SK-N-SH (cell line): ENCODE measurements at regions not wholly inside any gene's neighbourhood (a gene's known extent, or its start where the extent isn't known, plus 50 kb on each side); places are given as distances from the start of the nearest gene placed in this dataset.

Source experiments
- CTCF ChIA-PET: fragments of 300-600, 350-600 bp; formaldehyde crosslinking; extraction: SDS; loops from one replicate; lab custom pipeline; 2021; lab: Yijun Ruan, JAX
- POLR2A ChIA-PET: fragments of 350-600 bp; sonication (Branson Sonifier 250); formaldehyde crosslinking; extraction: SDS; loops from one replicate; lab custom pipeline; 2020; ENCODE audit warnings: antibody characterized with exemption, inconsistent platforms; lab: Yijun Ruan, JAX
- DNase-seq: peaks from one replicate; pipeline ENCODE4 v3.0.0; 2012
- H2AFZ ChIP-seq: fragments of 200-600 bp; sonication (generic); 2 replicates; pipeline ENCODE4 v1.8.1; 2016; ENCODE audit warnings: antibody characterized with exemption, mild to moderate bottlenecking, low read depth
- H3F3A ChIP-seq: fragments of 200-600 bp; sonication (generic); replicated peaks from 2 replicates; pipeline ENCODE3; 2016; ENCODE audit warnings: antibody characterized with exemption, mild to moderate bottlenecking; ENCODE audit not compliant: insufficient read depth
- H3K27ac ChIP-seq, 2 experiments: fragments of 200-500 bp in 1 of 2; fragments of 200-600 bp in 1 of 2; sonication (Bioruptor generic) in 1 of 2; sonication (generic), shearing (Covaris generic) in 1 of 2; 2 replicates each; pipeline versions ENCODE4 v1.5.1 to v1.6.1; 2014 to 2016; ENCODE audit warnings: low read depth in 2 of 2, inconsistent platforms in 1 of 2, low read length in 1 of 2, mild to moderate bottlenecking in 1 of 2, mixed read lengths in 1 of 2
- H3K27me3 ChIP-seq: fragments of 200-600 bp; sonication (generic), shearing (Covaris generic); 2 replicates; pipeline ENCODE4 v1.6.1; 2016; ENCODE audit warnings: mixed run types; ENCODE audit not compliant: insufficient read depth
- H3K36me3 ChIP-seq, 2 experiments: fragments of 200-500 bp in 1 of 2; fragments of 200-600 bp in 1 of 2; sonication (Bioruptor generic) in 1 of 2; sonication (generic) in 1 of 2; replicated peaks in 1 of 2; 2 replicates each; pipeline versions ENCODE3 to v1.5.1; 2014 to 2016; ENCODE audit warnings: low read length in 1 of 2, mild to moderate bottlenecking in 1 of 2; ENCODE audit not compliant: insufficient read depth in 2 of 2, control insufficient read depth in 1 of 2
- H3K4me1 ChIP-seq, 2 experiments: fragments of 200-500 bp in 1 of 2; fragments of 200-600 bp in 1 of 2; sonication (Bioruptor generic) in 1 of 2; sonication (generic), shearing (Covaris generic) in 1 of 2; 2 replicates each; pipeline versions ENCODE4 v1.5.1 to v1.6.1; 2014 to 2016; ENCODE audit warnings: low read depth in 1 of 2, low read length in 1 of 2, mixed run types in 1 of 2; ENCODE audit not compliant: insufficient read depth in 2 of 2, control insufficient read depth in 1 of 2
- H3K4me2 ChIP-seq: fragments of 200-600 bp; sonication (generic), shearing (Covaris generic); 2 replicates; pipeline ENCODE4 v1.6.1; 2017; ENCODE audit warnings: mixed run types
- H3K4me3 ChIP-seq, 2 experiments: fragments of 200-500 bp in 1 of 2; fragments of 200-600 bp in 1 of 2; sonication (Bioruptor generic) in 1 of 2; sonication (generic), shearing (Covaris generic) in 1 of 2; 2 replicates each; pipeline versions ENCODE4 v1.5.1 to v1.8.1; 2014 to 2016; ENCODE audit warnings: low read depth in 2 of 2, inconsistent platforms in 1 of 2, low read length in 1 of 2, mild to moderate bottlenecking in 1 of 2, mixed read lengths in 1 of 2, moderate library complexity in 1 of 2
- H3K79me2 ChIP-seq: fragments of 200-600 bp; sonication (generic); 2 replicates; pipeline ENCODE4 v1.8.1; 2017; ENCODE audit warnings: mild to moderate bottlenecking; ENCODE audit not compliant: insufficient read depth
- H3K9ac ChIP-seq: fragments of 200-600 bp; sonication (generic); 2 replicates; pipeline ENCODE4 v1.6.1; 2017; ENCODE audit warnings: mixed run types
- H3K9me2 ChIP-seq: fragments of 200-600 bp; sonication (generic); 2 replicates; pipeline ENCODE4 v1.6.1; 2017; ENCODE audit warnings: mixed run types
- H3K9me3 ChIP-seq: fragments of 200-600 bp; sonication (generic); 2 replicates; pipeline ENCODE4 v1.6.1; 2017; ENCODE audit warnings: mixed run types, mild to moderate bottlenecking, moderate library complexity
- H4K20me1 ChIP-seq: fragments of 200-600 bp; sonication (generic); 2 replicates; pipeline ENCODE4 v1.6.1; 2017; ENCODE audit warnings: mild to moderate bottlenecking, mixed run types; ENCODE audit not compliant: insufficient read depth
- CHD2 ChIP-seq: fragments of 150-350 bp; IDR thresholded peaks from 2 replicates; pipeline ENCODE4 v1.6.1; 2018; ENCODE audit warnings: low read length; ENCODE audit not compliant: partially characterized antibody
- FOXJ3 ChIP-seq: sonication (generic); formaldehyde crosslinking; IDR thresholded peaks from 2 replicates; pipeline ENCODE4 v1.5.1; 2020; ENCODE audit warnings: mild to moderate bottlenecking, missing genetic modification reagents
- GABPA ChIP-seq: IDR thresholded peaks from 2 replicates; pipeline ENCODE4 v1.4.0; 2012; ENCODE audit warnings: low read depth, mild to moderate bottlenecking
- GATA2 ChIP-seq: sonication (generic); formaldehyde crosslinking; IDR thresholded peaks from 2 replicates; pipeline ENCODE4 v1.5.0; 2020; ENCODE audit warnings: mild to moderate bottlenecking, missing genetic modification reagents
- JUND ChIP-seq: IDR thresholded peaks from 2 replicates; pipeline ENCODE4 v1.4.0; 2012
- POLR2AphosphoS5 ChIP-seq: IDR thresholded peaks from 2 replicates; pipeline ENCODE4 v1.6.1; 2012; ENCODE audit warnings: low read depth, low read length
- RFX5 ChIP-seq: IDR thresholded peaks from 2 replicates; pipeline ENCODE4 v1.6.1; 2012; ENCODE audit warnings: mild to moderate bottlenecking, improper control_type of control experiment, low read length
- RXRA ChIP-seq: IDR thresholded peaks from 2 replicates; pipeline ENCODE4 v1.4.0; 2012; ENCODE audit warnings: low read depth, mild to moderate bottlenecking, borderline replicate concordance
- SMC3 ChIP-seq: IDR thresholded peaks from 2 replicates; pipeline ENCODE4 v1.6.1; 2012; ENCODE audit warnings: low read depth, low read length, improper control_type of control experiment
- TEAD4 ChIP-seq: IDR thresholded peaks from 2 replicates; pipeline ENCODE4 v1.4.0; 2012; ENCODE audit warnings: mild to moderate bottlenecking, borderline replicate concordance; ENCODE audit not compliant: insufficient read depth
- WGBS: methylation state at CpG from one replicate; pipeline ENCODE4 v1.1.6; 2017; ENCODE audit warnings: low lambda C conversion rate; 5-methylcytosine and 5-hydroxymethylcytosine counted together
- TF ChIP-seq, protein P1 (sequence below): IDR thresholded peaks from 2 replicates; pipeline ENCODE4 v1.4.0; 2012; ENCODE audit warnings: low read depth
- TF ChIP-seq, protein P2 (sequence below): IDR thresholded peaks from 2 replicates; pipeline ENCODE4 v1.6.1; 2012; ENCODE audit warnings: mild to moderate bottlenecking, low read depth, low read length, moderate library complexity
- TF ChIP-seq, protein P3 (sequence below): fragments of 200-600 bp; sonication (generic); IDR thresholded peaks from 2 replicates; pipeline ENCODE4 v1.6.1; 2017; ENCODE audit warnings: antibody characterized with exemption, mild to moderate bottlenecking, moderate library complexity
- TF ChIP-seq, protein P4 (sequence below): IDR thresholded peaks from 2 replicates; pipeline ENCODE4; 2012
- TF ChIP-seq, protein P5 (sequence below): fragments of 150-350 bp; IDR thresholded peaks from 2 replicates; pipeline ENCODE4 v1.6.1; 2016; ENCODE audit warnings: mild to moderate bottlenecking, low read depth, low read length

DNA sequence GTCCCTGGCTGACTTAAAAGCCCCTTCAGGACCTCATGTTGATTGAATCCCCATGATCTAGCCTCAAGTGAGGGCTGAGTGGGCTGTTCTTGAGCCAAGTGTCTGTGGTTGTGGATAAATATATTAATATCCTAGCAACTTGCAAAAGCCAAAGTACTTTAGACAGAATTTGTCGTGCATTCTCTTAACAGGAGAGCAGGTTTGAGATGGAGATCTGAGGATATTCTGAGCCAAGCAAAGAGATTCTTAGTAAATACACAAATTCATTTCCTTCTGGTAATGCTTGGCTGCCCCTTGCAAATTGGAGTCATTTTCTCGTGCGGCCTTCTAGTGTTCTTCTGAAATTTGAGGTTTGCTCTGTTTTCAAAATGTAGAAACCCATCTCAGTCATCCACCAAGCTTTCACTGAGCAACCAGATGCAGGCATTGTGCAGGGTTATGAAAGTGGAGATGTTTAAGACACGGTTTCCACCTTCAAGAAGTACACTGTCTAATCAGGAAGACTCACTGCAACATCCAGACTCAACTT is 242.1 kb upstream of the JUN start:
- CTCF ChIA-PET = no interaction called here
- H2AFZ ChIP-seq = peak overlapping the region; percentile 39
- H3K9me3 ChIP-seq = no peaks in the 10 kb centered on the region
- WGBS = 64% methylated on average over 4 of the region's 4 CpGs
- H3K9ac ChIP-seq = peak overlapping the region; percentile 59
- H3K27me3 ChIP-seq = no peaks in the 10 kb centered on the region
- peak overlapping the region; percentile 54 for H3K4me2 ChIP-seq
- H4K20me1 ChIP-seq = no peaks in the 10 kb centered on the region
- TF ChIP-seq GABPA (no peak), CHD2 (no peak), JUND (no peak), RFX5 (no peak), FOXJ3 (CRISPR knock-in tag) (no peak), RXRA (no peak), POLR2AphosphoS5 (no peak), TEAD4 (no peak), SMC3 (no peak), GATA2 (CRISPR knock-in tag) (no peak)
- TF ChIP-seq, protein P1, sequence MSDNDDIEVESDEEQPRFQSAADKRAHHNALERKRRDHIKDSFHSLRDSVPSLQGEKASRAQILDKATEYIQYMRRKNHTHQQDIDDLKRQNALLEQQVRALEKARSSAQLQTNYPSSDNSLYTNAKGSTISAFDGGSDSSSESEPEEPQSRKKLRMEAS = no peak; the same call in 1 of the 2 replicates
- TF ChIP-seq, protein P2, sequence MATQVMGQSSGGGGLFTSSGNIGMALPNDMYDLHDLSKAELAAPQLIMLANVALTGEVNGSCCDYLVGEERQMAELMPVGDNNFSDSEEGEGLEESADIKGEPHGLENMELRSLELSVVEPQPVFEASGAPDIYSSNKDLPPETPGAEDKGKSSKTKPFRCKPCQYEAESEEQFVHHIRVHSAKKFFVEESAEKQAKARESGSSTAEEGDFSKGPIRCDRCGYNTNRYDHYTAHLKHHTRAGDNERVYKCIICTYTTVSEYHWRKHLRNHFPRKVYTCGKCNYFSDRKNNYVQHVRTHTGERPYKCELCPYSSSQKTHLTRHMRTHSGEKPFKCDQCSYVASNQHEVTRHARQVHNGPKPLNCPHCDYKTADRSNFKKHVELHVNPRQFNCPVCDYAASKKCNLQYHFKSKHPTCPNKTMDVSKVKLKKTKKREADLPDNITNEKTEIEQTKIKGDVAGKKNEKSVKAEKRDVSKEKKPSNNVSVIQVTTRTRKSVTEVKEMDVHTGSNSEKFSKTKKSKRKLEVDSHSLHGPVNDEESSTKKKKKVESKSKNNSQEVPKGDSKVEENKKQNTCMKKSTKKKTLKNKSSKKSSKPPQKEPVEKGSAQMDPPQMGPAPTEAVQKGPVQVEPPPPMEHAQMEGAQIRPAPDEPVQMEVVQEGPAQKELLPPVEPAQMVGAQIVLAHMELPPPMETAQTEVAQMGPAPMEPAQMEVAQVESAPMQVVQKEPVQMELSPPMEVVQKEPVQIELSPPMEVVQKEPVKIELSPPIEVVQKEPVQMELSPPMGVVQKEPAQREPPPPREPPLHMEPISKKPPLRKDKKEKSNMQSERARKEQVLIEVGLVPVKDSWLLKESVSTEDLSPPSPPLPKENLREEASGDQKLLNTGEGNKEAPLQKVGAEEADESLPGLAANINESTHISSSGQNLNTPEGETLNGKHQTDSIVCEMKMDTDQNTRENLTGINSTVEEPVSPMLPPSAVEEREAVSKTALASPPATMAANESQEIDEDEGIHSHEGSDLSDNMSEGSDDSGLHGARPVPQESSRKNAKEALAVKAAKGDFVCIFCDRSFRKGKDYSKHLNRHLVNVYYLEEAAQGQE = no peak
- TF ChIP-seq, protein P3, sequence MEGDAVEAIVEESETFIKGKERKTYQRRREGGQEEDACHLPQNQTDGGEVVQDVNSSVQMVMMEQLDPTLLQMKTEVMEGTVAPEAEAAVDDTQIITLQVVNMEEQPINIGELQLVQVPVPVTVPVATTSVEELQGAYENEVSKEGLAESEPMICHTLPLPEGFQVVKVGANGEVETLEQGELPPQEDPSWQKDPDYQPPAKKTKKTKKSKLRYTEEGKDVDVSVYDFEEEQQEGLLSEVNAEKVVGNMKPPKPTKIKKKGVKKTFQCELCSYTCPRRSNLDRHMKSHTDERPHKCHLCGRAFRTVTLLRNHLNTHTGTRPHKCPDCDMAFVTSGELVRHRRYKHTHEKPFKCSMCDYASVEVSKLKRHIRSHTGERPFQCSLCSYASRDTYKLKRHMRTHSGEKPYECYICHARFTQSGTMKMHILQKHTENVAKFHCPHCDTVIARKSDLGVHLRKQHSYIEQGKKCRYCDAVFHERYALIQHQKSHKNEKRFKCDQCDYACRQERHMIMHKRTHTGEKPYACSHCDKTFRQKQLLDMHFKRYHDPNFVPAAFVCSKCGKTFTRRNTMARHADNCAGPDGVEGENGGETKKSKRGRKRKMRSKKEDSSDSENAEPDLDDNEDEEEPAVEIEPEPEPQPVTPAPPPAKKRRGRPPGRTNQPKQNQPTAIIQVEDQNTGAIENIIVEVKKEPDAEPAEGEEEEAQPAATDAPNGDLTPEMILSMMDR = no peak
- TF ChIP-seq, protein P4, sequence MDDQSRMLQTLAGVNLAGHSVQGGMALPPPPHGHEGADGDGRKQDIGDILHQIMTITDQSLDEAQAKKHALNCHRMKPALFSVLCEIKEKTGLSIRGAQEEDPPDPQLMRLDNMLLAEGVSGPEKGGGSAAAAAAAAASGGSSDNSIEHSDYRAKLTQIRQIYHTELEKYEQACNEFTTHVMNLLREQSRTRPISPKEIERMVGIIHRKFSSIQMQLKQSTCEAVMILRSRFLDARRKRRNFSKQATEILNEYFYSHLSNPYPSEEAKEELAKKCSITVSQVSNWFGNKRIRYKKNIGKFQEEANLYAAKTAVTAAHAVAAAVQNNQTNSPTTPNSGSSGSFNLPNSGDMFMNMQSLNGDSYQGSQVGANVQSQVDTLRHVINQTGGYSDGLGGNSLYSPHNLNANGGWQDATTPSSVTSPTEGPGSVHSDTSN = no peak
- TF ChIP-seq, protein P5, sequence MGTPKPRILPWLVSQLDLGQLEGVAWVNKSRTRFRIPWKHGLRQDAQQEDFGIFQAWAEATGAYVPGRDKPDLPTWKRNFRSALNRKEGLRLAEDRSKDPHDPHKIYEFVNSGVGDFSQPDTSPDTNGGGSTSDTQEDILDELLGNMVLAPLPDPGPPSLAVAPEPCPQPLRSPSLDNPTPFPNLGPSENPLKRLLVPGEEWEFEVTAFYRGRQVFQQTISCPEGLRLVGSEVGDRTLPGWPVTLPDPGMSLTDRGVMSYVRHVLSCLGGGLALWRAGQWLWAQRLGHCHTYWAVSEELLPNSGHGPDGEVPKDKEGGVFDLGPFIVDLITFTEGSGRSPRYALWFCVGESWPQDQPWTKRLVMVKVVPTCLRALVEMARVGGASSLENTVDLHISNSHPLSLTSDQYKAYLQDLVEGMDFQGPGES = no peak
- H3K9me2 ChIP-seq = no peaks in the 10 kb centered on the region
- no peak overlapping the region for H3K4me3 ChIP-seq
- peaks cover 0 to 42% of the 10 kb centered on the region in 2 experiments; a peak in 3 of 4 replicates for H3K4me1 ChIP-seq
- POLR2A ChIA-PET = no interaction called here
- no peak for DNase-seq
- peaks cover 42% of the 10 kb centered on the region for H3F3A ChIP-seq
- H3K36me3 ChIP-seq = no peaks in the 10 kb centered on the region
- H3K27ac ChIP-seq = peak overlapping the region; percentile 50 to 99; a peak in 3 of 4 replicates
- peaks cover 31% of the 10 kb centered on the region for H3K79me2 ChIP-seq
